WTC11 (cell line): ENCODE measurements at regions not wholly inside any gene's neighbourhood (a gene's known extent, or its start where the extent isn't known, plus 50 kb on each side); places are given as distances from the start of the nearest gene placed in this dataset.

Experiments used
- ATAC-seq: fragments of 200-7000 bp; cut with Tn5 transposase; 2 replicates; pipeline ENCODE4 v1.10.0; 2021; ENCODE audit warnings: mild to moderate bottlenecking, moderate library complexity
- CTCF ChIA-PET: fragments of 300-600 bp; sonication (Branson Sonifier 250); formaldehyde crosslinking; loops from one replicate; lab custom pipeline; 2021; ENCODE audit warnings: antibody characterized with exemption; lab: Charles Lee
- POLR2A ChIA-PET: fragments of 350-600 bp; sonication (Branson Sonifier 250); formaldehyde crosslinking; loops from one replicate; lab custom pipeline; 2021; ENCODE audit warnings: antibody characterized with exemption; lab: Charles Lee
- DNase-seq: peaks from one replicate; pipeline ENCODE4 v3.0.0; 2021; ENCODE audit warnings: low spot score
- H3K27ac Mint-ChIP-seq: 2 replicates; pipeline ENCODE4 v1.8.0; 2021; ENCODE audit warnings: mixed read lengths
- H3K27me3 Mint-ChIP-seq: 2 replicates; pipeline ENCODE4 v1.8.0; 2021; ENCODE audit warnings: low read depth, mild to moderate bottlenecking, moderate library complexity, mixed read lengths
- H3K36me3 Mint-ChIP-seq: 2 replicates; pipeline ENCODE4 v1.8.0; 2021; ENCODE audit warnings: mixed read lengths
- H3K4me1 Mint-ChIP-seq: 2 replicates; pipeline ENCODE4 v1.8.0; 2022; ENCODE audit warnings: mixed read lengths
- H3K4me3 Mint-ChIP-seq: 2 replicates; pipeline ENCODE4 v1.8.0; 2021; ENCODE audit warnings: mild to moderate bottlenecking, moderate library complexity, mixed read lengths
- H3K9me3 Mint-ChIP-seq: 2 replicates; pipeline ENCODE4 v1.8.0; 2021; ENCODE audit warnings: mixed read lengths
- CBFB ChIP-seq: sonication (generic); formaldehyde crosslinking; IDR thresholded peaks from 2 replicates; pipeline ENCODE4 v1.8.1; 2022; ENCODE audit warnings: mild to moderate bottlenecking, low read depth, missing genetic modification reagents
- CREB1 ChIP-seq: sonication (generic); formaldehyde crosslinking; IDR thresholded peaks from 2 replicates; pipeline ENCODE4 v1.8.0; 2023; ENCODE audit warnings: mild to moderate bottlenecking, missing genetic modification reagents
- CREM ChIP-seq: sonication (generic); formaldehyde crosslinking; IDR thresholded peaks from 2 replicates; pipeline ENCODE4 v1.8.1; 2022; ENCODE audit warnings: mild to moderate bottlenecking, missing genetic modification reagents, moderate library complexity
- ELF4 ChIP-seq: sonication (generic); formaldehyde crosslinking; IDR thresholded peaks from 2 replicates; pipeline ENCODE4 v1.8.1; 2022; ENCODE audit warnings: low read depth, mild to moderate bottlenecking, moderate library complexity, missing genetic modification reagents
- ESRRA ChIP-seq: sonication (generic); formaldehyde crosslinking; IDR thresholded peaks from 2 replicates; pipeline ENCODE4 v1.8.1; 2022; ENCODE audit warnings: mild to moderate bottlenecking, missing genetic modification reagents, borderline replicate concordance
- ETV6 ChIP-seq: sonication (generic); formaldehyde crosslinking; IDR thresholded peaks from 2 replicates; pipeline ENCODE4 v1.8.1; 2022; ENCODE audit warnings: mild to moderate bottlenecking, missing genetic modification reagents
- FOXK1 ChIP-seq: sonication (generic); formaldehyde crosslinking; IDR thresholded peaks from 2 replicates; pipeline ENCODE4 v1.8.0; 2022; ENCODE audit warnings: mild to moderate bottlenecking, moderate library complexity, missing genetic modification reagents
- GTF2I ChIP-seq: fragments of 250-450 bp; sonication (Bioruptor Pico); conservative IDR thresholded peaks from 2 replicates; pipeline ENCODE4 v1.4.0; 2021; ENCODE audit warnings: mild to moderate bottlenecking
- HMGA2 ChIP-seq: fragments of 250-450 bp; sonication (Bioruptor Pico); IDR thresholded peaks from 2 replicates; pipeline ENCODE4 v1.4.0; 2021; ENCODE audit warnings: mild to moderate bottlenecking, moderate library complexity
- KAT7 ChIP-seq: sonication (generic); formaldehyde crosslinking; IDR thresholded peaks from 2 replicates; pipeline ENCODE4 v1.8.1; 2023; ENCODE audit warnings: missing genetic modification reagents, mild to moderate bottlenecking, borderline replicate concordance
- NR3C1 ChIP-seq: sonication (generic); formaldehyde crosslinking; conservative IDR thresholded peaks from 2 replicates; pipeline ENCODE4 v1.8.1; 2023; ENCODE audit warnings: low read depth, mild to moderate bottlenecking, missing genetic modification reagents
- STAT6 ChIP-seq: sonication (generic); formaldehyde crosslinking; conservative IDR thresholded peaks from 2 replicates; pipeline ENCODE4 v1.8.1; 2023; ENCODE audit warnings: mild to moderate bottlenecking, low read depth, missing genetic modification reagents, moderate library complexity
- USF2 ChIP-seq: sonication (generic); formaldehyde crosslinking; IDR thresholded peaks from 2 replicates; pipeline ENCODE4 v1.8.1; 2023; ENCODE audit warnings: mild to moderate bottlenecking, missing genetic modification reagents, moderate library complexity
- ZMAT4 ChIP-seq: fragments of 250-450 bp; sonication (Bioruptor Pico); IDR thresholded peaks from 2 replicates; pipeline ENCODE4 v1.9.0; 2021; ENCODE audit warnings: mild to moderate bottlenecking
- ZNF232 ChIP-seq: sonication (generic); formaldehyde crosslinking; IDR thresholded peaks from 2 replicates; pipeline ENCODE4 v1.8.0; 2022; ENCODE audit warnings: mild to moderate bottlenecking, missing genetic modification reagents
- ZNF317 ChIP-seq: sonication (generic); formaldehyde crosslinking; IDR thresholded peaks from 2 replicates; pipeline ENCODE4 v1.8.1; 2023; ENCODE audit warnings: low read depth, mild to moderate bottlenecking, moderate library complexity, missing genetic modification reagents, borderline replicate concordance
- ZNF532 ChIP-seq: fragments of 250-450 bp; sonication (Bioruptor Pico); IDR thresholded peaks from 2 replicates; pipeline ENCODE4 v1.9.0; 2021; ENCODE audit warnings: mild to moderate bottlenecking, borderline replicate concordance

GRCh38 chr11:33617672-33618350 lies 82.8 kb downstream of the C11orf91 start:
- ChIA-PET POLR2A (no interaction called here), CTCF (interaction anchor here (1.7 kb wide), 1 partner anchor 67 kb away, joined by 5 read pairs; no protein-coding TSS in a partner anchor)
- Mint-ChIP-seq H3K36me3 (no peaks in the 10 kb centered on the region), H3K4me3 (no peak overlapping the region), H3K27ac (no peak overlapping the region), H3K27me3 (no peaks in the 10 kb centered on the region; the same call in 1 of the 2 replicates), H3K9me3 (peaks cover 4% of the 10 kb centered on the region; the same call in 1 of the 2 replicates), H3K4me1 (peaks cover 15% of the 10 kb centered on the region)
- no peak for TF ChIP-seq CREM (CRISPR knock-in tag)
- no peak for TF ChIP-seq ZNF232 (CRISPR knock-in tag)
- TF ChIP-seq ZMAT4: no peak
- TF ChIP-seq ETV6 (CRISPR knock-in tag): no peak
- TF ChIP-seq FOXK1: no peak
- no peak for TF ChIP-seq ZNF317 (CRISPR knock-in tag)
- TF ChIP-seq KAT7 (CRISPR knock-in tag): no peak
- no peak for TF ChIP-seq STAT6
- ATAC-seq (0 out of 2 replicates have a peak, but pooled peaks have one; percentile 36), DNase-seq (no peak)

- no peak overlapping the region for H3K4me3 Mint-ChIP-seq
- DNase-seq (no peak), ATAC-seq (no peak)
- no peaks in the 10 kb centered on the region for H3K27me3 Mint-ChIP-seq
- H3K9me3 Mint-ChIP-seq: peaks cover 7% of the 10 kb centered on the region; the same call in 1 of the 2 replicates
- no peak overlapping the region for H3K27ac Mint-ChIP-seq
- ChIA-PET CTCF (interaction anchor here (1.7 kb wide), 1 partner anchor 68 kb away, joined by 5 read pairs; no protein-coding TSS in a partner anchor), POLR2A (no interaction called here)
- no peaks in the 10 kb centered on the region for H3K36me3 Mint-ChIP-seq
- peaks cover 15% of the 10 kb centered on the region for H3K4me1 Mint-ChIP-seq
- TF ChIP-seq ZNF532 (no peak), HMGA2 (CRISPR knock-in tag) (no peak), KAT7 (CRISPR knock-in tag) (no peak), ELF4 (CRISPR knock-in tag) (no peak), CREM (CRISPR knock-in tag) (no peak), CBFB (CRISPR knock-in tag) (no peak), ESRRA (no peak), NR3C1 (CRISPR knock-in tag) (no peak), STAT6 (no peak), USF2 (CRISPR knock-in tag) (no peak), GTF2I (CRISPR knock-in tag) (no peak), CREB1 (CRISPR knock-in tag) (no peak)
- TF ChIP-seq, all 79 proteins: peak for 0
These were observed 84.1 kb downstream of the C11orf91 start for GRCh38 chr11:33616552-33616951.
